ENCODE measurements at regions not wholly inside any gene's neighbourhood (a gene's known extent, or its start where the extent isn't known, plus 50 kb on each side); places are given as distances from the start of the nearest gene placed in this dataset.

- H3K4me3 ChIP-seq (ENCODE audit: low read depth, low read length), result no peak overlapping the region
- no peak for DNase-seq (ENCODE audit: low read depth)
- no peak for TF ChIP-seq CTCF (IDR thresholded peaks at IDR 0.05; ENCODE audit: insufficient read depth, low read length)
These were observed 283.7 kb upstream of the NRP1 start for GRCh38 chr10:33618196-33618595.

GRCh38 chr10:33617381-33618080, 283.1 kb upstream of the NRP1 start:
- peak; percentile 35 for DNase-seq (ENCODE audit: low read depth)
- no peak overlapping the region for H3K4me3 ChIP-seq (ENCODE audit: low read depth, low read length)
- TF ChIP-seq CTCF (IDR thresholded peaks at IDR 0.05; ENCODE audit: insufficient read depth, low read length), result no peak

GRCh38 chr10:33616956-33617355, 282.5 kb upstream of the NRP1 start:
- TF ChIP-seq CTCF (IDR thresholded peaks at IDR 0.05; ENCODE audit: insufficient read depth, low read length), result no peak
- H3K4me3 ChIP-seq (ENCODE audit: low read depth, low read length), result no peak overlapping the region
- peak; percentile 34 for DNase-seq (ENCODE audit: low read depth)

GRCh38 chr10:33612551-33612950, 278.1 kb upstream of the NRP1 start:
- H3K4me3 ChIP-seq (ENCODE audit: low read depth, low read length), result no peak overlapping the region
- no peak for TF ChIP-seq CTCF (IDR thresholded peaks at IDR 0.05; ENCODE audit: insufficient read depth, low read length)
- peak; percentile 79 for DNase-seq (ENCODE audit: low read depth)

GRCh38 chr10:33612116-33612515, 277.6 kb upstream of the NRP1 start:
- no peak for TF ChIP-seq CTCF (IDR thresholded peaks at IDR 0.05; ENCODE audit: insufficient read depth, low read length)
- no peak overlapping the region for H3K4me3 ChIP-seq (ENCODE audit: low read depth, low read length)
- peak; percentile 80 for DNase-seq (ENCODE audit: low read depth)

- no peak overlapping the region for H3K4me3 ChIP-seq (ENCODE audit: low read depth, low read length)
- no peak for DNase-seq (ENCODE audit: low read depth)
- TF ChIP-seq CTCF (IDR thresholded peaks at IDR 0.05; ENCODE audit: insufficient read depth, low read length), result no peak
These were observed 277.0 kb upstream of the NRP1 start for GRCh38 chr10:33611423-33611822.

- no peak for TF ChIP-seq CTCF (IDR thresholded peaks at IDR 0.05; ENCODE audit: insufficient read depth, low read length)
- DNase-seq (ENCODE audit: low read depth), result no peak
- H3K4me3 ChIP-seq (ENCODE audit: low read depth, low read length), result no peak overlapping the region
These were observed 275.1 kb upstream of the NRP1 start for GRCh38 chr10:33609546-33609945.
